ENCODE measurements at regions not wholly inside any gene's neighbourhood (a gene's known extent, or its start where the extent isn't known, plus 50 kb on each side); places are given as distances from the start of the nearest gene placed in this dataset.

DNA sequence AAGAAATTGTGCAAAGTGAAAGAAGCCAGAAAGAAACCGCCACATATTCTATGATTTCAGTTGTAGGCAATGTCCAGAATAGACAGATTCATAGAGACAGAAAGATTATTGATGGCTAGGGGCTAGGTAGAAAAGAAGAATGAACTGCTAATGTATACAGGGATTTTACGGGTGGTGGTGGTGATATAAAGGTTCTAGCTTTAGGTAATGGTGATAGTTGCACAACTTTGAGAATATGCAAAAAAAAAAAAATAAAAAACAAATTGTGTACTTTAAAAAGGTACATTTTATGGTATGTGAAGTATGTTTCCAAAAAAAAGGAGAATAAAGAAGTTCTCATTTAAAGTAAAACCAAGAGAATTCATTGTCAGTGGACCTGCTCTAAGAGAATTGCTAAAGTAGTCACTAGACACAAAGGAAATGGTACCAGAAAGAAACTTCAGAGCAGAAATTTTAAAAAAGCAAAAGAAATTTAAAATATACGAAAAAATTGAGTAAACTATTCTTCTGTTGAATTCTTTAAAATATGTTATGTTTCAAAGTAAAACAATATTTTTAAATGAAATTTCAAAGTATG lies 680.1 kb downstream of the UQCRFS1 start:
- intact Hi-C loops (cut with DNase I): no loop called here
- DNase-seq: no peak

DNA sequence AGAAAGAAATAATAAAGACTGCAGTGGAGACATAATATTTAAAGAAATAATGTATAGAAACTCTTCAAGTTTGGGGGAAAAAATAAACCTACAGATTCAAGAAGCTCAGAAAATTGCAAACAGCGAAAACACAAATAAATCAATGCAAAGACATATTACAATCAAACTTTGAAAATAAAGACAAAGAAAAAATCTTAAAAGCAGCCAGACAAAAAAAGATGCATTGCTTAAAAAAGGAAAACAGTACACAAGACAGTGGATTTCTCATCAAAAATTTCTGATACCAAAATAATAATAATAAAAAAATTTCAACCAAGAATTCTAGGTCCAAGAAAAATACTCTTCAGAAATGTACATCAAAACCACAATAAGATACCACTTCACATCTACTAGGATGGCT lies 681.0 kb downstream of the UQCRFS1 start:
- intact Hi-C loops (cut with DNase I): no loop called here
- DNase-seq: no peak

DNA sequence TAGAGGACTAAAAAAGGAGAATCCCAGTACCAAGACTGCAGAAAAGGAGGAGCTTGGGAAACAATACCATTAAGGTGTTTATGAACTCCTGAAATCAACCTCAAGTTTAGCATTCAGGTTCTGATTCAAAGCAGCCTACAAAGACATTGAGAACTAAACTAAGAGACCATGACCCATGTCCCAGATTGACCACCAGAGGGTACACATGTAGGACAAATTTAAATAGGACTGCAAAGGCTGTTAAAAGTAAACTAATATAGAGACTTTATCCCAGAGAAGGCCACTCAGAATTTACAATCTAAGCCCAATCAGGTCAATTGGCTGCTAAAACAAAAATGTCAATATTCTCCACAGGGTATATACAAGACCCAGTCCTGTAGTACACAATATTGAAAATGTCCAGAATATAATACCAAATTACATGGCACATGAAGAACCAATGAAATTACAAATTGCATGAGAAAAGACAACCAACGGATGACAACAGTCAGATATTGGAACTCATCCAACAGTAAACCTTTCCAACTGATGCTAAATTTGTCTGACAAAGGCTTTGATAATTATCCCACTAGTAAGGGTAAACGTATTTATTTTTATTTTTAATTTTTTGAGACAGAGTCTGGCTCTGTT lies 682.4 kb downstream of the UQCRFS1 start:
- intact Hi-C loops (cut with DNase I): no loop called here
- DNase-seq: no peak

DNA sequence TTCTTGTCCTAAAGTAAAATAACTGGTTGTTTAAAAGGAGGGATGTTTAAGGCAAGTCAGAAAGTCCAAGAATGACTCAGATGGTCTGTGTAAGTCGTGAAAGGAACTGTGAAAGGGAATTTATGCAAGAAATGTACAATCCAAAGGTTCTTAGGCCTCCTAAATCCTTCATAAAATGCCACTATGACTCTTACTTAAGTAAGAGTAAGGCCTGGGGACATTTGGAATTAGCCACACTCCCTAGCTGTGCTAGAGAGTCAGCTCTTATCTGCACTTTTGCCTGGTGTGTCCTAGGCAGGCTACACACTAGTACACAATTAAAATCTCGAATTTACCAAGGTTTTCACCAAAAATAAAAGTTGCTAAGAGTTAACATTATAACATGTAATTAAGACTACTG lies 686.9 kb downstream of the UQCRFS1 start:
- intact Hi-C loops (cut with DNase I): no loop called here
- no peak for DNase-seq

DNA sequence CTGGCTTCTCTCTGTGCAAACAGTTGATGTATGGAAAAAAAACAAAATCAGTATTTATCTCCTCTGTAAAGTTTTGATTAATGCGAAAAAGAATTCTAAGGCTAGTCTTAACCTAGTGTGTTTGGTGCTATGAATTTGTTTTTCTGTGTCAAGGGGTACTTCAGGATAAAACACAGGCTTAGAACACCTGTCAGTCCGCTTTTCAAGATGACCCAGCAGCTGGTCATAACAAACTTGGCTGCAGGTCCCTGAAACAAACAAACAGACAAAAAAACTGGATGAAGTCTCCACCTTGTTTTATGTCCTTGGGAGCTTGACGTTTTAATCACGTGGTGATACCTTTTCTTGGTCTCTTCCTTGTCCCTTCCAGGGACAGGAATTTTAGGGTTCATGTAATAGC lies 689.3 kb downstream of the UQCRFS1 start:
- no peak for DNase-seq
- intact Hi-C loops (cut with DNase I): no loop called here

DNA sequence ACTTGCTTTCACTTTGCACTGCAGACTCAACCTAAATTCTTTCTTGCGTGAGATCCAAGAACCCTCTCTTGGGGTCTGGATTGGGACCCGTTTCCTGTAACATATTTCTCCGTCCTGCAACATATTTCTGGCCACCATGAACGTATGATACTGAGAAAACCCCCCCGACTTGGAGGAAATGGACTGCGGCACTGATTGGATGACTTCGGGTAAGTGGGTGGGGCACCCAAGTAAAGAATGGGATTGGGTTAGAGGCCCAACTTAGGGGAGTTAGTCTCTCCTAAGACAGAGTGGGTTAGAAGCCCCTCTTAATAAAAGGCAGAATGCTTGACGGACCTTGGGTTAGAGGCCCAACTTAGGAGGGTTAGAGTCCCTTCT lies 690.4 kb downstream of the UQCRFS1 start:
- no peak for DNase-seq
- intact Hi-C loops (cut with DNase I): no loop called here

DNA sequence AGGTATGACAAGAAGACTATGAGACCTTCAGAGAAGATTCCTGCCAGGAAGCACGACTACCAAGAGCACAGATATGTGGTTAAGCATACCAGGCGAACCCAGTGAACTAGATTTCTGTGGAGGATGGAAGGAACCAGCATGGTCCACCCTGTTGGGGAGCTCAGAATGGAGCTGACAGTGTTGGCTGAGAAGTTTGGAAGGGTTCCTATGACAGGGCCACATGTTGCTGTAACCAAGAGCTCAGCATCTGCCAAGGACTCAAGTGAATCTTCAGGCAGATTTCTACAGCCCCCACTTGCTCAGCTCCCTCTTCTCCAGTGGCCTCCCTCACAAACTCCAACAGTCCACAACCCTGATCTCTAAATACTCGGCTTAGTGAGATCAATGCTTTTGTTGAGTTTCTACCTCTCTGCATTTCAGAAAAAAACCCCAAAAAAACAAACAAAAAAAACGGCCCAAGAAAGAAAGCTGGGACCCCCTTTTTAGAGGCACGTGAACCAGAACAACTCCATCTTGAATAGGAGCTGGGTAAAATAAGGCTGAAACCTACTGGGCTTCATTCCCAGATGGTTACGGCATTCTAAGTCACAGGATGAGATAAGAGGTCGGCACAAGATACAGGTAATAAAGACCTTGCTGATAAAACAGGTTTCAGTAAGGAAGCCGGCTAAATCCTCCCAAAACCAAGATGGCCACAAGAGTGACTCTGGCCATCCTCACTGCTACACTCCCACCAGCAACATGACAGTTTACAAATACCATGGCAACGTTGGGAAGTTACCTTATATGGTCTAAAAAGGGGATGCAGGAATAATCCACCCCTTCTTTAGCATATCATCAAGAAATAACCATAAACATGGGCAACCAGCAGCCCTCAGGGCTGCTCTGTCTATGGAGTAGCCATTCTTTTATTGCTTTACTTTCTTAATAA lies 691.1 kb downstream of the UQCRFS1 start:
- no peak for DNase-seq
- intact Hi-C loops (cut with DNase I): no loop called here

DNA sequence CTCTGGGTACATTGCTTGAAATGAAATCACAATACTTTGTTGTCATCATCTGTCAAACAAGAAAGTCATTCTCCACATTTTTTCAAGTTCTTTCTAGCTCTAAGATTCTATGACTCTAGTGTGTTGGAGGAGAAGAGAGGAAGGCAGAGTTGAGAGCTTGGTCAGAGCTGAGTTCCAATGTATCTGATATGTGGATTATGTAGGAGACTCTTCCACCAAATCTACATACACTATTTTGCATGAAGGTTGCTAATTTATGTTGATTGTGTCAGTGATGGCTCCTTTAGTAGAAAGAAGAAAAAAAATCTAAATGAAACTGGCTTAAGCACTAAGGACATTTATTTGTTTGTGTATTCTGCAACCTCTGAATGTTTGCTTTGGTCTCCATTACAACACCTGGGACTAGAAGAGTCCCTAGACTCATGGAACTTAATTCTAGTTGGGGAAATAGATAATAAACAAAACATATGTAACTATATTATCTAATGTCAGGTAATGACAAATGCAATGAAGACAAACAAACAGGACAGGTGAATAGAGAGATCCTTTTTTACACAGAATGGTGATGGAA lies 691.9 kb downstream of the UQCRFS1 start:
- intact Hi-C loops (cut with DNase I): no loop called here
- no peak for DNase-seq

DNA sequence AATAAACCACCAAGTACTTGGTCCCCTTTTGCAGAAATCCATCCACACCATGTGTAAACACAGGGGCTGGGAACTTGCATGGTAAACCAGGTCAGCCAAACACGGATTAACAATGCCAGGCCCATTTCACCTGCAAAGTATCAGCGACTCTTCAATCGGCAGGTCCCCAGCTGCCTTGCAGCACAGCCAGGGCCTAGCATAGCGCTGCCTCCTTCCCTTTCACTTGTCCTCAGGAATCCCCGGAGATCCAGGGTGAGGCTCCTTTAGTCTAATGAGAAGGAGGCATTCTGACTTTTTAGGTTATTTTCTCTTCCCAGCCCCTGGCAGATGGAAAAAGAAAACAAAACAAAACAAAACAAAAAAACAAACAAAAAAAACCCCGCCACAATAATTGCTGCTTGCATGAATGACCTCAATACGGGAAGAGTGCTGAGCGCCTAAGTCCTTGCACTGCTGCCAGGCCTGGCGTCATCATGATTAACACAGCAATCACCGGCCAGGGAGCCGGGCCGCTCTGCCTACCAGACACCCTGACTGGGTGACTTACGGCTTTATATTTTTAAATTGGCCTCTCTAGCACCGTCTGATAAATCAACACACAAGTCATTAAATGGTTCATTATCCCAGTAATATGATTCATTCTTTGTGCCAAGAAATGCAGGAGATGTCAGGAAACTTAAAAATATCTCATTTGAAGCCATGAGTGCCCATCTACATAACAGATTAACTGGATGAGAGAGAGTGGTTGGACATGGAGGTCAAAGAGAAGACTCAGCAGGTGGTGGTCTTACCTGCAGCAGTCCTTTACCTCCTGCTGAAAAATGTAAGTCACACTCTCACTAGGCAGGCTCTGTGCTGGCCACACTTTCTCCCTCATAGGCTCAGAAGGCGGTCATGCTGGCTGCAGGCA lies 692.7 kb downstream of the UQCRFS1 start:
- DNase-seq: peak in 5 of 10 donors; percentile 26 to 88 (median 34)
- intact Hi-C loops (cut with DNase I): no loop called here

DNA sequence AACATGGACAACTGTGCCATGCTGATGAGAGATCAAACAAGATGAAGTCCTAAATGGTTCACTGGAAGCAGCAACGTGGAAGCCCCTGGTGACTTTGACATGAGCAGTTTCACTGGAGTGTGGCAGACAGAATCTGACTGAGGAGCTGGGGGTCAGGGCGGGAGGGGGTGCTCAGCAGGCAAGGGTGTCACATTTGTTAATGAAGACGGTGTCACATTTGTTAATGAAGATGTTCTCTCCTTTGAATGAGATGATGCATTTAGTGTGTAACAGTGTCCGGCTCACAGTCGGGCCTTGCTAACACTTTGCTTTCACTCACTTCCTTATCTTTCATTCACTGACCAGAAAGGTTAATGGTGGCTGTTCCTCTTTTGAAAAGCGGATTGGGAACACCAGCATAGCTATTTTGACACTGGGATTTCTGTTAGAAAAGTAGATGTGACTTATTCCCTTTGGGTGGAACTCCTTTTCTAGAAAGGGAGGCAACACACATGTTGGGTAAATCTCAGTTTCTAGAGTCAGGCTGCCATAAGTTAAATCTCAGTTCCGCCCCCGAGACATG lies 693.7 kb downstream of the UQCRFS1 start:
- intact Hi-C loops (cut with DNase I): no loop called here
- no peak for DNase-seq

DNA sequence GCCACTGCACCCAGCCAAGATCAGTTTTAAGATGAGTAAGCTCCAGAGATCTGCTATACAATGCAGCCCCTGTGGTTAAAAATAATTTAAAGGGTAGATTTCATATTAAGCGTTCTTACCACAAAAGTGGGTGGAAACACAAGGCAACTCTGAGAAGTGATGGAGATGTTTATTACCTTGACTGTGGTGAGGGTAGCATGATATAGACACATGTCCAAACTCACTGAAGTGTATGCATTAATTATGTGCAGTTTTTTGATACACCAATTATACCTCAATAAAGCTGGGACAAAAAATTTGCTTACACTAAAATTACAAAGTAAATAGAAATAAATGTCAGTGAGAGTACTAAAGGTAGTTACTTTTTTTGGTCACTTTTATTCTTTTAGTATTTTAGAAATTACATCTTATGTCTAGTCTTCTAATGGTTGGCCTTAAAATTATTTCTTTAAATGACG lies 696.5 kb downstream of the UQCRFS1 start:
- intact Hi-C loops (cut with DNase I): no loop called here
- DNase-seq: no peak

DNA sequence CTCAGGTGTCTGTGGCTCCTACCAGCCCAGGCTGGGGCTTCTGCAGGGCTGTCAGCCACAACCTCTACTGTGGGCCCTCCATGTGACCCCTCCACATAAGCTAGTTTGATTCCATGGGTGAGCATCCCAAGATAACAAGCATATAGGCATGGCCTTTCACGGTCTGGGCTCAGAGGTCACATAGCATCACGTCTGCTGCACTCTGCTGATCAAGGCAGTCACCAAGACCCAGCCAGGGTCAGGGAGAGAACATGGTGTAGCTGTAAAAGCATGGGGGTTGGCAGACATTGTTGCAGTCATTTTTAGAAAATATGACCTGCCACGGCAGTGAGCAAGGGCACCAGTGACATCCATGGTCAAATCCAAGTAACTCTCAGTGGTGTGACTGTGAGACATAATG lies 698.8 kb downstream of the UQCRFS1 start:
- intact Hi-C loops (cut with DNase I): no loop called here
- no peak for DNase-seq

DNA sequence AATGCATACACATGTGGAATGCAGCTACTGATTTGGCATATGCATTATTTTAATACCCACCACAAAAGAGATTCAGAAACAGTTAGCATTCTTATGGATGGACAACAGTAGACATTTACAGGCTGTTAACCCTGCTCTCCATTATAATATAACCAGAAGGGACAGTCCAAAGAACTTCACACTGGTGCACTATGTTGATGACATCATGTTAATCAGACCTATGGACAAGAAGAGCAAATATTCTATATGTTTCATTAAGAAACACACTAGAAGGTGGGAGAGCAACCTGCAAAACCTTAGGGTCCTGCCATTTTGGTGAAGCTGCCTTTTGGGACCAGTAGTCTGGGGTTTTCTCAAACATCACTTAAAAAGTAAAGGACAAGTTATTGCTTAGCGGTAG lies 701.3 kb downstream of the UQCRFS1 start:
- DNase-seq: no peak
- intact Hi-C loops (cut with DNase I): no loop called here

DNA sequence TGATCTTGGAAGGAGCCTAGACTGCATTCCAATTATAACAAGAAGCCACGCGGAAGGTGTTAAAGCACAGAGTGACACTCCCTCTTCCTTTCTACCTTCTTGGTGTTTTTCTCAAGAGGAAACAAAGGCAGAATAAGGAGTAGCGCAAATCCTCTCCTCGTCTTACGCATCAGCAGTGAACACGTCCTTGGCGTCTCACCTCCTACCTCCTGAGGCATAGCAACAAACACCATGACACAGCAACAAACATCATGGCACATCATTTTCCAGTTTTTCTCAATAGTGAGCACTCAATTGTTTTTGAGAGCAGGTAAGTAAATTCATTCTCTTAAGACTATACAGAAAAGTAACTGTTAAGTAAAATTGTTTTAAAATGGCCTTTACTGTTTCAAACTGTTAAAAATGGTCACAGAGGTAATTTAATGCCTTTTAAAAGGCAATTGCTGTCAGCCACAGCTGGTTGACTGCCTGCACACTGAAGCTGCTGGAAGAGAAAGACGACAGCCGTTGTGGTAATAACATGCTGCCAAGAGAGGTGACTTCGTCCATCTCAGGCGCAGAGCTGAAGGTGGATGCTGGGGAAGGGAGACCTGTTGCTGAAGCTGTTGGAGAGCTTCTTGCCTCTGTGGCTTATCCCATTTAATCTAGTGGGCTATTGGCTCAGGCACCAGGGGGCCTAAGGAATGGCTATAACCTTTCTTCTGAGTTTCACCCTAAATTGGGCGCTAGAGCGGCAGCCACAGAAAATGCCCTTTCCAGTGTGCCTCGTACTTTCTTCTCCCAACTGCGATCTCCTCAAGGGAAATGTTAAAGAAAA lies 703.7 kb downstream of the UQCRFS1 start:
- DNase-seq: no peak
- intact Hi-C loops (cut with DNase I): no loop called here

DNA sequence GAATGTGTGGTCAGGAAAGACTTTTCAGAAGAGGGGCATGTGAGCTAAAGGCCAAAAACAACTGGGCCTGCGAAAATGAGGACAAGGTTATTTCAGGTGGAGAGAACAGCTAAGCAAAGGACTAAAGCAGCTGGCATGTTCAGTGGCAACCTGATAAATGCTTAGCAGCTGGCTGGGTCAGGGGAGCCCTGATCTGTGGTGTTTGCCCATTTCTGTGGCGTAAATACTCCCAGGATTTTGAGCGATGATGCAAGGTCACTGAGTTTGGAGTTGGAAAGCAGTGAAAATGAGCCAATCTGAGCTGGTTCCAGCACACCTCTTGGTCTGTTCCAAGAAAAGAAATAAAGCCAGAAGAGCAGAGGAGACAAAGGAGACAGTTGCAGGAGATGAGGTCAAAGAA lies 704.3 kb downstream of the UQCRFS1 start:
- intact Hi-C loops (cut with DNase I): no loop called here

DNA sequence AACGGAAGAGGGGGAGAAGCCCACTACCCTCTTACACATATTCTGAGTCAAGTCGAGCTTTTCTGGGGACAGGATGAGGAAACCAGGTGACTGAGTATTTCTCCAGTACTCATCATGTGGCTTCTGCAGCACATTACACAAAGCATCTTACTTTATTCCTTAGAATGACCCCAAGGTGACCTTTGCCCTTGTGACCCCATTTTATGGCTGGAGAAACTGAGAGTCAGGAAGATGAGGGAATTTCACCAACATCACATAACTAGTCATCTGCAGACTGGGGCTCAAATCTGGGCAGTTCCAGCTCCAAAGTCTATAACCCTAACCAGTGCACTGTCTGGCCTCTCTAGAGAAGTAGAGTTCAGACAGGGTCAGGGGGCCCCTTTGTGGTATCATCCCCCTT lies 707.0 kb downstream of the UQCRFS1 start:
- no peak for DNase-seq
- intact Hi-C loops (cut with DNase I): no loop called here

More for the DNA sequence above, 704.3 kb downstream of the UQCRFS1 start:
- DNase-seq: no peak

DNA sequence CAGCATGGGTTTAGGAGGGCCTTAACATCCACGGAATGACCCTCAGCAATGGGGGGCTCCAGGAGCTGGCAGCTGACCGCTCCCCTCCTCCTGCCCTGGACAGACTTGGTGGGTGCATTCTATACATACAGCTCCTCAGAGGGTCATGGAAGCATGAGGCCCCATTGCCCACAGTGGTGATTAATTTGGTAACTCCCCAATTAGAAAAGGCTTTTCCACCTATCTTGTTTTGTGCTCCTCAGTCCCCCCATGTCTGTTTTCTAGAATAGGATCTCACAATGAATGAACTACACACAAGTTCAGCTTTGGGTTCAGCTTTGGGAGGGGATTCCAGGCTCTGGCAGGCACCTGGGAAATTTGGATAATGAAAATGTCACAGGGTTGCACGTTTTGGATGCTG lies 707.8 kb downstream of the UQCRFS1 start:
- intact Hi-C loops (cut with DNase I): no loop called here

DNA sequence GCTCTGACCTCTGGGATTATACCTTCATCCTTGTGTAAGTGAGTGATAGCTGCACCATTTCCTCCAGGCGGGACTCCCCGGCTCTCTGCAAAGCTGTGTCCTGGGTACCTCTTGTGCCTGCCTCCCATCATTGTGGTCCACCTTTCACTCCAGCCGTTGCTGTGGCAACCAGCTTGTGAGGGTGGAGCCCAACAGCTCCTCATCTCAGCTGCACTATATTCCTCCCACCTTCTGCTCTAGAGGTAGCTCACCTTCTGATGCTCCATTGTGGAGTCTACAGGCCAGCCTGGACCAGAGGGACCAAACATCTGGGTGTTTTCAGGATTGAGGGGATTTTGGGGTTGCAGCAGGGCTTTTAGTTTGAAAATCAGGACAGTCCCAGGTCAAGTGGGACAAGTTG lies 708.2 kb downstream of the UQCRFS1 start:
- intact Hi-C loops (cut with DNase I): no loop called here
- no peak for DNase-seq

More for the DNA sequence above, 707.8 kb downstream of the UQCRFS1 start:
- DNase-seq: no peak

DNA sequence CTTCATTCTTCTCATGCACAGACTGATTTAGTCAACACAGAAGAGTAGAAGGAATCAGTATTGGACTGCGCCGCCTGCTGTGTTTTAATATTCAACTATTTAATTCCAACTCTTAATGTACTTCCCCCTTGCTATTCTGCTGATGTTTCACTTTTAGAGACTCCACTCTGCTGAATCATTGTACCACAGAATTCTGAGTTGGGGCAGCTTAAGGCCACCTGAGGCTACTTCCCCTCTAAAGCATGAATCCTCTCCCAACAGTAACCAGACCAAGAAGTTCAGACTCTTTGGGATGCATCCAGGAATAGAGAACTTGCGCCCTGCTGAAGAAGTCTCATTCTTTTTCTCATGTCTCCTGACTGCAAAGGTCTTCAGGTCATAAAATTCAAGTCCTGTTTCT lies 708.8 kb downstream of the UQCRFS1 start:
- intact Hi-C loops (cut with DNase I): no loop called here
- no peak for DNase-seq
